CD4-positive, alpha-beta T cell treated with Interleukin-1 beta for 1 hour (primary cell): ENCODE measurements at regions not wholly inside any gene's neighbourhood (a gene's known extent, or its start where the extent isn't known, plus 50 kb on each side); places are given as distances from the start of the nearest gene placed in this dataset.

Experiments used
- DNase-seq, 2 donors: peaks; one replicate each; pipeline ENCODE4 v3.0.0-alpha.2; 2020 to 2022

DNA sequence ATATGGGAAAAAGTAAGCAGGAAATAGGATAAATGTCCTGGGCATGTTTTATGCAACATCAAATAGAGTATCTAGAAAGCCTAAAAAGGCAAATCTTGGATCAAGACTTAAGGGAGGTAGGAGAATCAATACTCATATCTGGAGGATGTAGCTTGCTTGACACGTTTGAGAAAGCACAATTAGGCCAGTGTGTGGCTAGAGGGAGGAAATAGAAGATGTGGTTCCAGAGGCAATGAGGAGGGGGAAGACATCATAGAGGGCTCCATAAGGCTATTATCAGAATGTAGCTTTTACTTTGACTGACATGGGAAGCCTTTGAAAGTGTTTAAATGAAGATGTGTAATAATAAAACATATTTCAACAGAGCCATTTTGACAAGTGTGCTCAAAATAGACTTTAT lies 200.7 kb upstream of the CDH12 start:
- no peak for DNase-seq

DNA sequence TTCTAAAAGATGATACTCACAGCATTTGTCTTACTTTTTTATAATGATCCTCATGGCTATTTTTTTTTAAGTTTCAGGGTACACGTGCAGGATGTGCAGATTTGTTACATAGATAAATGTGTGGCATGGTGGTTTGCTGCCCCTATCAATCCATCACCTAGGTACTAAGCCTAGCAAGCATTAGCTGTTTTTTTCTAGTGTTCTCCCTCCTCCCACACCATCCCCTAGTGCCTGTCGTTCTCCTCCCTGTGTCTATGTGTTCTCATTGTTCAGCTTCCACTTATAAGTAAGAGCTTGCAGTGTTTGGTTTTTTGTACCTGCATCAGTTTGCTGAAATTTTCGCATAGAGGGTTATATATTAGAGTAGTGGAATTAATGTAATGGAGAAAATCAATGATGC lies 189.1 kb upstream of the CDH12 start:
- DNase-seq = no peak

DNA sequence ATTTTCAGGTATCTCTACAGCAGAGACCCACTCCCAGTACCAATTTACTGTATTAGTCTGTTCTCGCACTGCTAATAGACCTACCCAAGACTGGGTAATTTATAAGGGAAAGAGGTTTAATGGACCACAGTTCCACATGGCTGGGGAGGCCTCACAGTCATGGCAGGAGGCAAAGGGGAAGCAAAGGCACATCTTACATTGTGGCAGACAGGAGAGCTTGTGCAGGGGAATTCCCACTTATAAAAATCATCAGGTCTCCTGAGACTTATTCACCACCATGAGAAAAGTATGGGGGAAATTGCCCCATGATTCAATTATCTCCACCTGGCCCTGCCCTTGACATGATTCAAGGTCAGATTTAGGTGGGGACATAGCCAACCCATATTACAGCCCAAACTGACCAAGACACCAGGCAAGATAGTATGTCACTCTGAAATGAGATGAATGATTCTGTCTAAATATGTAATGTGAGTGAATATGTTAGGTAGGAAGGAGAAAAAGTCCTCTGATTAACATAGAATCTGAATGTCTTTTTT lies 182.5 kb upstream of the CDH12 start:
- DNase-seq = no peak

DNA sequence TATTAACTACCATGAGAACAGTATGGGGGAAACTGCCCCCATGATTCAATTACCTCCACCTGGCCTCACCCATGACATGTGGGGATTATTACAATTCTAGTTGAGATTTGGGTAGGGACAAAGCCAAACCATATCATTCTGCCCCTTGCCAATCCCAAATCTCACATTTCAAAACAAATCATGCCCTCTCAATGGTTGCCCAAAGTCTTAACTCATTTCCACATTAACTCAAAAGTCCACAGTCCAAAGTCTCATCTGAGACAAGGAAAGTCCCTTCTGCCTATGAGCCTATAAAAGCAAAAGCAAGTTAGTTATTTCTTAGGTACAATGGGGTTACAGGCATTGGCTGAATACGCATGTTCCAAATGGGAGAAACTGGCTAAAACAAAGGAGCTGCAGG lies 180.7 kb upstream of the CDH12 start:
- no peak for DNase-seq

DNA sequence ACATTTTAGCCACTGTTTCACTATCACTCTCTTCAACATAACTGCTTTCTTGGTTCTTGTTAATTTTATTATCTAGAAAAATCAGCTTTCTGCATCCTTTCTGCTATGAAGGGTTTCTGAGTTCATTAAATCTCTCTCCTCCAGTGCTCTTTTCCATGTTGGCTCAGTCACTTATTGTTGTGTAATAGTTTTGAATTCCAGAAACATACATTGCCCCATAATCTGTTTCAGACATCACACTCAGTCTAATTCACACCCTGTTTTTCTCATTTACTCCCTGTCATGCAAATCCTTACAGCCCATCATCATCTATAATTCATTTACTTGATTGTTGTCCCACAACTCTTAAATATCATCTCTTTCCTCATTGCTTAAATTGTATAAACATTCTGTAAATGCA lies 176.1 kb upstream of the CDH12 start:
- DNase-seq = no peak

DNA sequence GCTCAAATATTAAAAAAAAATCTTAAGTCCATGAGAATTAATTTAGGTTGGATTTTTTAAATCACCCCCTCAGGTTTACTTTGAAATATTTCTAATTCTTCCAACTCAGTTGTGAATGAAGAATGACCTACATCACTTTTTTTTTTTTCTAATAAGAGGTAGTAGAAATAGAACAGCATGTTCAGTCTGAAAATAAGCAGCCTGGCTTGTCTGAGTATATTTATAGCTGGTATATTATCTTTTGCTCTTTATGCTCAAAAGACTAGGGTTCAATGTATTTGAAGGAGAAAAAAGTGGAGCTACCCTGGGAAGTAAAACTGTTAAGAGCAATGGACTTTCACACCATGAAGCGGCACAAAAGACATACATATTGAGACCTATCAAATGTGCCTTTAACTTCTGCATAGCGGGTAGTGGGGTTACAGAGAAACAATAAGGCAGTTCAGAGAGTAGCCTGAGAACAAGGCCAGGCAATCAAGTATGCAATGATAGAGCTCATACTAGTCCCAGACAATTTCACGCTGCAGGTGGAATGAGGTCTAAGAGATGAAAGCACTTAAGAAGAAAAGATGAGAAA lies 175.4 kb upstream of the CDH12 start:
- no peak for DNase-seq

DNA sequence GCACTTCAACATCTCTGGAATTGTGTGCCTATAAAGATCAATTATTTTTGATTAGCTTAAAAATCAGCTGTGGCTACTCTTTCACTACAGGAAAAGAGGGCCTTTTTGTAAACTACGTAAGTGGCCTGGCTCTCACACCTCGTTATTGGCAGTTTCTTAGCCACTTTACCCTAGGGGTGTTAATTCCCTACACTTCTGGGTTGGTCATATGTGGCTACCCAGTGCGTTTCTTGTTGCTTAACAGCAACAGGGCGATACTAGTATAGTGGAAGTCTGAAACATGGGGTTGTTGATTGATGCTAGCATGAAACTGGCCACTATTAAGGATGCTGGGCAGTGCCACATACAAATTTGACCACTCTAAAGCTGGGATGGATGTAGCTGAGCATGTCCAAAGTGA lies 174.7 kb upstream of the CDH12 start:
- no peak for DNase-seq

DNA sequence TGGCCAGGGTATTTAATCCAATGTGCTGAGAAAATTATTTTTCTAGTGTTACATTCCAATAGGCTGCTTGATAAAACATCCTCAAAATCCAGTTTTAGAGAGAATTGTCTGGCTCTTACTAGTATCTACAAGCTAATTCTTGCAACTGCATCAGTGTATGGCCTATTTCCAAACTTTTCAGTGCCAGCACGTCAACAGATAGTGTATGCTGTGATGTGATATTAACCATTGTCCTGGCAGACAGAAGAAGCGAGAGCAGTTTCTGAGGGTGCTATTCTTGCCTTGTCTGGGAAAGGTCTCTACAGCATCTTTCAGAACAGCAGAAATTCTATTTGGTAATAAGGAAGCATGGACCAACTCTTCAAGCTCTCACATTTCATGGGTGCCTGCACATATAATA lies 174.2 kb upstream of the CDH12 start:
- DNase-seq = no peak

DNA sequence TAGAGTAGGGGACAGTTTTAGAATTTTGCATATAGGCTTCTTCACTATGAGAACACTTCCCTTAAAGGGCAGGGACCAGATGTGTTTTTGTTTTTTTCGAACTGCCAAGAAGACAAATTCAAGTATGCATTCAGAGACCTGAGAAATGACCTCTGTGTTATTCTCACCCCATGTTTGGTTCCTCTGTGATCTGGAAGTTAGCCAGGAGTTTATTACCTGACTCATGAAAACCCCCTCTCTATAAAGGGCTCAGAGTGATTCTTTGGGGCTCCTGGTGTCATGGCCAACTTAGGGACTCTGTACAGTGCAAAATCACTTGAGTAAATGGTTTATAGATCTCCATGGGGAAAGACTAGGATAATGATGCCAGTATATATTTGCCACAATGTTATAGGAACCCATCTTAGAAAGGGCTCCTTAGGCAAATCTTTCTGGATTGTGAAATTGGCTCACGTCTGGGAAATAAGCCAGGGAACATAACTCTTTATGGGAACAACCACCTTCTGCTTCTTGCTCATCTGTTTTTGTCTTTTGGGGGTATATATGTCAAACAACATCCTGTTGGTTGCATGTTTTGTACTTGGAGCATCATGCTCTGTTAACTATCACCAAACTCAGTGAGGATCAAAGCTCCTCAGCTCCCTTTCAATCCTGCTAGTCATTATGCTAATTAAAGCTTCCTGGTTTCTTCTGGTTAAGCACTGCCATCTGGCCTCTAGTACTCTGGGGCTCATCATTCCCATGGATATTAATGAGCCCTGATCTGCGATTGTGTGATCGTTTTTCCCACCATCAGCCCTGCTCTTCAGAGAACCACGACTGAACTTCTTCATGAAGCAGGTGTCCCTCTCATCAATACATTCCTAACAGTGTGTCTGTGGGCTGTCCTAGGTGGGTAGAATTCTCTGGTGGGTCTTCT lies 173.4 kb upstream of the CDH12 start:
- DNase-seq = no peak

DNA sequence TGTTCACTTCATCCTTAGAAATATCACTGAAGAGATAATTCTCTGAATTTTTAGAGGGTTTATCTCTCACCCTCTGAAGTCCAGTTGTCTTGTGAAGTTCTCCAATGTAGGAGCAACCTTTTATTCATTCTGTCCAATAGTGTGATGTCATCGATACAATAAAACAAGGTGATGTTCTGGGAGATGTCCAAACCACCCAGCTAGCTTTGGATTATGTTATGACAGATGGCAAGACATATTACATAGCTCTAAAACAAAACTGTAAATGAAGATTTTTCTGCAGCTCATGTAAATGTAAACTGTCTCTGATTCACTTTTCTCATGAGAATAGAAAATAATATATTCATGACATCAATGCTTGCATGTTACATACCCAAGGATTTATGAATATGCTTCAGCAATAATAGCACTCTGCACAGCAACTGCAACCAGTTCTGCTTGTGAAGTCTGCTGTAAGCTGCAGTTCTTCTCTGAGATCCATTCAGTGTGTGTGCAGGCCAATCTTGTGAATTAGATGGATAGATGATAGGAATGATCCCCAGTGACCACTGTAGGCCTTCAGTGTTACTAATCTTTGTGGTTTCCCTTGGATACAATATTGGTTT lies 172.6 kb upstream of the CDH12 start:
- no peak for DNase-seq

DNA sequence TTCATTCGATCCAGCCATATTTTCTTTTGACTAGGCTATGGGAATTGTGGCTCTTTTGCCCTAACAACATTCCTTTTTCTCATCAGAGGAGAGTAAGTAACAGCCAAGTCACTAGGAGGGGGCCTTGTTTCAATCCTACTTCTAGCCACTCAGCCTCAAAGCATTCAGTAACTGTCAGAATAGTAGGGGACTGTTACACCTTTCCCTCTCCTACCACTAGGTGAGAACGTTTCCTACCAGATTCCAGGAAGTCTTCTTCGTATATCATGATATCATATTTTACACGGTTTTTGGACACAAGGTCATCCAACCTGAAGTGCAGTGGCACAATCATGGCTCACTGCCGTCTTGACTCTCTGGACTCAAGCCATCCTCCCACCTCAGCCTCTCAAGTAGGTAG lies 171.3 kb upstream of the CDH12 start:
- no peak for DNase-seq

DNA sequence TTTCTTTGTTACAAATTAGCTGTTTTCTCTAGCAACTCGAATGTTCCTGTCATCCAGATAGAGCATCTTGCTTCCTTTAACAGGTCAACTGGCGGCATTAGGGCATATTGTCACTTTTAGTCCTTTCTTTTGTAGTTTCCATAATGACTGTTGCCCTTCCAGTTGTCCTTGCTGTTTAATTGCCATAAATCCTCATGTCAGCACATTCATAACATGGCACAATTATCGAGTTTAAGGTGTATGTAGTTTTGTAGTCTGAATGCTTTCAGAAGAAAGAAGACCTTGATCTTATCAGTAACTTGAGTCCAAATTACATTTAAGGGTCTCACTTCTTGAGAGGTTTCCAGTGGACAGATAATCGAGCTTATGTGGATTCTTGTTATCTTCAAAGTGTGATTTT lies 161.7 kb upstream of the CDH12 start:
- no peak for DNase-seq

DNA sequence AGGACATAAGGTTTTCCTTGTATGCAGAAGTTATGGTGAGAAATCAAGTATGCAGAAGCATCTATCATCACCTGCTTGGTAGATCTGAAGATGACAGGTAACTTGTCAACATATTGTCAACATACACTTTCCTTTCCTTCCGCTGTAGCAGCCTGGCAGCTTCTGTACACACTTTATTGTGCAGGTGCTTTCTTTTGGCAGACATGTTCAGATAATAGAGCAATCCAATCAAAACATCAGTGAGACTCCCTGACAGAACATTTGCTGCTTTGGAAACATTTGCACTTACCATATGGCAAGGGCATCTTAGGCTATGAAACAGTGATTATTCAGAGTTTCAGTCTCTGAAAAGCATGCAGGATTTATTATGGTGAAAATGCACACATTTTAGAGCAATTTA lies 161.1 kb upstream of the CDH12 start:
- no peak for DNase-seq

DNA sequence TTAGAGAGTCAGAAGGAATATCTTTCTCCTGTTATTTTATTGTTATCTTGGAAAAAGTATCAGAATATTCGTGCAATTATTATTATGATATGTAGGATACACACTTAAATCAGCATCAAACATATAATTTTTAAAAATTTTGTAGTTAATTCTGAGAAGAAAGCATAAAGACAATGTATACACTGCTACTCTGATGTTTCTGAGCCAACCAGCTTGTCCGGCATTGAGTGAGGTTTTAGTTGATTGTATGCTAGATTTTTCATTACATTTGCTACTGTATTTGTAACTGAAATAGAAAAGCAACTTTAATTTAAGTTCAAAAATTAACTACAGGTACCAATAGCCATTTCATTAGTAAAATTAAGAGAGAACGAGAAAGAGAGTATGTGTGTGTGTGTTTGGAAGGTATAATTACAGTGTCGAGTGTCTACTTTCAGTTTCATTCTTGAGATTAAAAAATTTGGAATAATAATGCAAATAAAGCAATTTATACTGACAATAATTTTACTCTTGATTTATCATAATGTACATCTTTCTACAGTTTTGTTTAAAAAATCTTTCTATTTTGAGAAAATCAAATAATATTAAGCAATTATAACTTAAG lies 160.4 kb upstream of the CDH12 start:
- no peak for DNase-seq

DNA sequence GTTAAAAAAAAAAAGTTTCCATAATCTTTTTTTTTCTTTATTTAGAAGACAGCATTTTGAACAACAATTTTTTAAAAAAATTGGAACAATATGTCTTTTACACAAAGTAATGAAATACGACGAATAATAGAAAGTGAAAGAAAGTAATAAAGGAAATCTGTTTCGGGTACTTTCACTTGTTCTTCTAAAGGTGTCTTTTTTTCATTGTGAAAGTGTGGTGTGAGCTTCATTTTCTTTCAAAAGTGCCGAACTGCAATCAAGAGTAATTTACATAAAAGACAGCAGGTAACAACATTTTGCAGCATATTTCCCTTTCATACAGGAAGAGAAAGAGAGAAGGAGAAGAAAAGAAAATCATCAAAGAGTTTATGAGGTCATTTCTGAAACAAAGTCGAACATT lies 159.7 kb upstream of the CDH12 start:
- peak in 1 of 2 donors; percentile 1 for DNase-seq

DNA sequence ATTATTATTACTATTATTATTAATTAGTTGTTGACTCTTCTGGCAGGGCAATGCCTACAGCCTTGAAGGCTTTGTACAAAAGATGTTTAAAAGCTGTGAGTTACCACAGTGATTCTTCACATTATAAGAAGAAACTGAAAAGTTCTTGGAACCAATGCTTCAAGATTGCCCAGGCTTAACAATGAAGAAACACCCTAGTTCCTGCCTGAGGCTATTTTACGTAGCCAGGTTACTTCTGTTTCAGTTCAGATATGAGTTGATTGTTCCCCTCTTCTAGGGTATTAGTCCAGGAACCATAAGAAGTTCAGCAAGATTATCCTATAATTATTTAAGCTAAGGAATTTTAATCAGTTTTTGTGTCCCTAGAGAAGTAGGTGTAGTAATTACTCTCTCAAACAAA lies 154.6 kb upstream of the CDH12 start:
- no peak for DNase-seq

DNA sequence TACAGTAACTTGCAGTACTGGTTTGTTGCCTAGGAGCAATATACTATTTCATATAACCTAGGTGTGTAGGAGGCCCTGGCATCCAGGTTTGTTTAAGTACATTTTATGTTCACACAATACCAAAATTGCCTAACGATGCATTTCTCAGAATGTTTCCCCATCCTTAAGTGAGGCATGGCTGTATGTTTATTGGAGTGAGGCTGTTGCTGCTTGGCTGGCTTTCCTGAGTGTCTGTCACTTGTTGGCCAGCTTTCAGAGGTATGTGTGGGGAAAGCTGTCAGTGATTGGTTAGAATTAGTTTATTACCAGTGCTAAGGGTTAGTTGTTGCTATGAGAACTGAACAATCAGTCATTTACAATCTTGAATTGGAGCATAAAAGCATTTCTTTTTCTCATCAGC lies 154.1 kb upstream of the CDH12 start:
- no peak for DNase-seq

DNA sequence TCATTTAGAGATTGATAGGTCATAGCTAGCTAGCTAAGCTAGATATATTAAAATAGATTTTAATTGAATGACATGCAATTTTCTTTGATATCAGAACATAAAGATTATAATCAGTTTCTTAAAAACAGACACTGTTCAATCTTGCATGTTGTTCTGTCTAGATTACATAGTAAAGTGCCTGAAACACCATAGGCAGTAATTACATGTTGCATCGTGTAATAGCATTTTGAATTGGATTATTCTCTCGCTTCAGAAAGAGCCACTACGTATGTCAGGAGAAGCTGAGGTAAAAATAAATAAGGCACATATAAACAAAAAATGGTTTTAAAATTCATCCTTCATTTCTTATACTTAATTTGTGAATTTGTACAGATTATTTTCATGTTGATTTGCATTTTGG lies 148.0 kb upstream of the CDH12 start:
- DNase-seq = no peak

DNA sequence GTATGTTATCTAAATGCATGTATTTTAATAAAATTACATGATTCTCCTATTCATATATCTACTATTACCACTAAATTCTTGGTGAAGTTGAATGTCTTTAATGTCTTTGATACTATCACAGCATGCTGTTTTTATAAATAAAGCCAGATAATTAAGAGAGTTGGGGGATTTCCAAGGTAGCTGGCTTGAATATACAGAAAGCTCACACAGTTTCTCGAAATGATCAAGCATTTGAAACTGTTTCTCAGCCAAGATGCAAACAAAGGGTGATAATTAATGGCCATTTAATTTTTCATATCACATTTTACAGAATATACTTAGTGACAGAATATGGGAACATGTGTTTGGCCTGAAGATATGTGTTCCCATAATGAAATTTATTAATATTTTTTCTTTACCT lies 145.6 kb upstream of the CDH12 start:
- no peak for DNase-seq

DNA sequence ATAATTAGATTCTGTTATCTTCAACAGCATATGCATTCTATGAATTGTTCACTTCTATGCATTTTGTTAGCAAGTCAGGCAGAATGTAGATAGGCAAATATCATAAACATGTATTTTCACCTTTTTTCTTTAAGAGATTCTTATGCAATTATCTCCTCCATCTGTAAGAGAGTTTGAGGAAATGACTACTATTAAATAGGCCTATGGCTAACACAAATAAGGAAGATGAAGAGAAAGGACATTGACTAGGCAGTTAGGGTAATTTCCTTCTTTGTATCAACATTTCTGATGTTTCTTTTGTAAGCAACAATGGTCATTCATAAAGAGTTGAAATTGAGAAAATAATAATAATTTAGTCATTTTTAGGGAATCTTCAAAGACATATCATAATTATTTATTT lies 145.2 kb upstream of the CDH12 start:
- DNase-seq = no peak

DNA sequence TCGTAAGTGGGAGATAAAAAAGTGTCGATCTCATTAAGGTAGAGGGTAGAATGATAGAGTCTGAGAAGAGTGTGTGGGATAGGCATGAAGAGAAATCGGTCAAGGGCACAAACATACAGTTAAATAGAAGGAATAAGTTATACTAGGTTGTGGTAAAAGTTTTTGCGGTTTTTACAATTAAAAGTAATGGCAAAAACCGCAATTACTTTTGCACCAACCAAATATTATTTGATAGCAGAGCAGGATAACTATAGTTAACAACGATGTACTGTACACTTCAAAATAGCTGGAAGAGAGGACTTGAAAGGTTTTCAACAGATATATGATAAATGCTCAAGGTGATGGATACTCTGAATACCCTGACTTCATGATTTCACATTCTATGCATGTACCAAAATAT lies 135.8 kb upstream of the CDH12 start:
- DNase-seq = no peak

DNA sequence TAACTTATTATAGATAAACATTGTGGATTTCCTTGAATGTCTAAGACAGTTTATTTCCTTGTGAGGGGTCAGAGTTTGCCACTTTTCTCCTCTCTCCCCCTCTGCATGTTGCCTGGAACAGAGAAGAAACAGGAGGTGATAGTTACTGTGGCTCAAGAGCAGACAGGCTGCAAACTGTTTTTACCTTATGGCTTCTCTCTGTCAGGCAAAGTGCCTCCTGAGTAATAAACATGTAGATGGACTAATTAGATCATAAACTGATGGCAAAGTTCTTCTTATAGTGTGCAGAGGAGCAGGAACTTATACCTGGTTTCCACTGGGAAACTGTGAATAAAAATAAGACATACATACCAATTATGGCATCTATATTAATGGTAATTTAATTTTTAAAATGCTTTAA lies 133.1 kb upstream of the CDH12 start:
- no peak for DNase-seq

DNA sequence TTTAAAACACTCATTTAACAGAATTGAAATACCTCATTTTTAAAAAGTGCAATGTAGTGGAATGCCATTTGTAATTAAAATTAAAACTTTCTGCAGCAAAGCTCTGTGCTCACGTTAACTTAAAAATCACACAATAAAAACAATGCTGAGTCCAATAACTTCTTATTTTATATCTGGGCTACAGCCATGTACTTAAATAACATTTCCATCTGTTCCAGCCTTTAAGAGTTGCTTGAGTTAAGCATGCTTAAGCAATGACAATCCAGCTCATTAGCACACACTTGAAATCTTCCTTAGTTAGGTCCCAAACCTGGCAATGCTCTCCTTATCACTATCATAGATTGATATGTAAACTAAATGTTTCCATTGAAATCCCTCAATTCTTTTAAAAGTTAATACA lies 132.3 kb upstream of the CDH12 start:
- no peak for DNase-seq
